ENCODE measurements at regions not wholly inside any gene's neighbourhood (a gene's known extent, or its start where the extent isn't known, plus 50 kb on each side); places are given as distances from the start of the nearest gene placed in this dataset.

GRCh38 chr11:79510960-79511359, 70.1 kb upstream of the TENM4 start:
- Histone ChIP-seq H3K4me3 (ENCODE audit: low read depth in 1 of 3, low read length in 3 of 3) (no peak overlapping the region), H3K9ac (ENCODE audit: low read depth in 1 of 2, low read length in 2 of 2) (no peak overlapping the region), H3K36me3 (ENCODE audit: control insufficient read depth in 4 of 4, insufficient read depth in 3 of 4, low read depth in 1 of 4, low read length in 3 of 4) (no peaks in the 10 kb centered on the region), H3K9me3 (ENCODE audit: control insufficient read depth in 4 of 4, low read length in 3 of 4) (peaks cover 0 to 5% (median 2%) of the 10 kb centered on the region in 4 donors), H3K27me3 (ENCODE audit: control insufficient read depth in 4 of 4, insufficient read depth in 4 of 4, low read length in 3 of 4) (no peaks in the 10 kb centered on the region), H3K27ac (ENCODE audit: low read depth in 1 of 2, low read length in 2 of 2) (no peak overlapping the region), H3K4me1 (ENCODE audit: control insufficient read depth in 4 of 4, insufficient read depth in 4 of 4, low read length in 3 of 4) (no peaks in the 10 kb centered on the region)
- 79% methylated on average over 9 of the region's 9 CpGs for WGBS
- TF ChIP-seq EGR1 (IDR thresholded peaks at IDR 0.05; ENCODE audit: low read depth in 2 of 2) = no peak
- TF ChIP-seq HNF4A (conservative IDR thresholded peaks at IDR 0.05) = no peak
- TF ChIP-seq YY1 (IDR thresholded peaks at IDR 0.05) = no peak
- DNase-seq (ENCODE audit: low spot score) = no peak

DNA sequence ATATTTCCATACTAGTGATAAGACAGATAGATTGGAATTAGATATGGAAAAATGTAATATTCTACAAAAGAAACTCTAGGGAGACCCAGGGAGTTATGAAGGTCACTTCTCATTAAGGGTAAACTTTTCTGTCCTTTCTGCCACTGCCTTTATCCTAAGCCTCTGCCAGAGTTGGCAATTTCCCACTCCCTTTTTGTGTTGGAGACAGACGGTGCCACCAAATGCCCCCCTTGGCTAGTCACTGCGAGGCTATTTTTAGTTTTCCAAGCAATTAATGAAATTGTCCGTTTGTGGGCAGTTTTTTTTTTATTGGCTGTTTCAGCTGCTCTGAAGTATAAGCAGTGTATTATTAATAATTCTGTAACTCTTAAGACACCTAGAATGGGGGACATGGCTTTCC, 67.6 kb upstream of the TENM4 start:
- no peak overlapping the region for H3K27ac ChIP-seq (ENCODE audit: low read depth in 1 of 2, low read length in 2 of 2)
- H3K9me3 ChIP-seq (ENCODE audit: control insufficient read depth in 4 of 4, low read length in 3 of 4) = no peaks in the 10 kb centered on the region
- no peak for DNase-seq (ENCODE audit: low spot score)
- TF ChIP-seq YY1 (IDR thresholded peaks at IDR 0.05) = no peak
- TF ChIP-seq FOXA2 (IDR thresholded peaks at IDR 0.05) = no peak
- no peak for TF ChIP-seq ZBTB33 (IDR thresholded peaks at IDR 0.05)
- TF ChIP-seq, protein P1, sequence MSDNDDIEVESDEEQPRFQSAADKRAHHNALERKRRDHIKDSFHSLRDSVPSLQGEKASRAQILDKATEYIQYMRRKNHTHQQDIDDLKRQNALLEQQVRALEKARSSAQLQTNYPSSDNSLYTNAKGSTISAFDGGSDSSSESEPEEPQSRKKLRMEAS (IDR thresholded peaks at IDR 0.05) = no peak
- TF ChIP-seq HNF4A (conservative IDR thresholded peaks at IDR 0.05) = no peak
- no peak for TF ChIP-seq HNF4G (IDR thresholded peaks at IDR 0.05)
- no peak for TF ChIP-seq EGR1 (IDR thresholded peaks at IDR 0.05; ENCODE audit: low read depth in 2 of 2)
- TF ChIP-seq SP1 (IDR thresholded peaks at IDR 0.05) = no peak
- no peak for TF ChIP-seq NR2F2 (IDR thresholded peaks at IDR 0.05)
- no peak overlapping the region for H3K4me3 ChIP-seq (ENCODE audit: low read depth in 1 of 3, low read length in 3 of 3)
- no peaks in the 10 kb centered on the region for H3K4me1 ChIP-seq (ENCODE audit: control insufficient read depth in 4 of 4, insufficient read depth in 4 of 4, low read length in 3 of 4)
- no peaks in the 10 kb centered on the region for H3K36me3 ChIP-seq (ENCODE audit: control insufficient read depth in 4 of 4, insufficient read depth in 3 of 4, low read depth in 1 of 4, low read length in 3 of 4)
- WGBS = 62% methylated on average over 3 of the region's 3 CpGs
- H3K27me3 ChIP-seq (ENCODE audit: control insufficient read depth in 4 of 4, insufficient read depth in 4 of 4, low read length in 3 of 4) = no peaks in the 10 kb centered on the region
- H3K9ac ChIP-seq (ENCODE audit: low read depth in 1 of 2, low read length in 2 of 2) = no peak overlapping the region

GRCh38 chr11:79507706-79508105, 66.9 kb upstream of the TENM4 start:
- Histone ChIP-seq H3K9me3 (ENCODE audit: control insufficient read depth in 4 of 4, low read length in 3 of 4) (no peaks in the 10 kb centered on the region), H3K27me3 (ENCODE audit: control insufficient read depth in 4 of 4, insufficient read depth in 4 of 4, low read length in 3 of 4) (no peaks in the 10 kb centered on the region), H3K4me1 (ENCODE audit: control insufficient read depth in 4 of 4, insufficient read depth in 4 of 4, low read length in 3 of 4) (no peaks in the 10 kb centered on the region), H3K27ac (ENCODE audit: low read depth in 1 of 2, low read length in 2 of 2) (no peak overlapping the region), H3K36me3 (ENCODE audit: control insufficient read depth in 4 of 4, insufficient read depth in 3 of 4, low read depth in 1 of 4, low read length in 3 of 4) (no peaks in the 10 kb centered on the region), H3K9ac (ENCODE audit: low read depth in 1 of 2, low read length in 2 of 2) (no peak overlapping the region), H3K4me3 (ENCODE audit: low read depth in 1 of 3, low read length in 3 of 3) (no peak overlapping the region)
- TF ChIP-seq EGR1 (IDR thresholded peaks at IDR 0.05; ENCODE audit: low read depth in 2 of 2) (no peak), HNF4G (IDR thresholded peaks at IDR 0.05) (no peak), GABPA (IDR thresholded peaks at IDR 0.05 in 1 of 2, conservative IDR thresholded peaks at IDR 0.05 in 1 of 2) (no peak), RAD21 (IDR thresholded peaks at IDR 0.05) (no peak)
- TF ChIP-seq, protein P2, sequence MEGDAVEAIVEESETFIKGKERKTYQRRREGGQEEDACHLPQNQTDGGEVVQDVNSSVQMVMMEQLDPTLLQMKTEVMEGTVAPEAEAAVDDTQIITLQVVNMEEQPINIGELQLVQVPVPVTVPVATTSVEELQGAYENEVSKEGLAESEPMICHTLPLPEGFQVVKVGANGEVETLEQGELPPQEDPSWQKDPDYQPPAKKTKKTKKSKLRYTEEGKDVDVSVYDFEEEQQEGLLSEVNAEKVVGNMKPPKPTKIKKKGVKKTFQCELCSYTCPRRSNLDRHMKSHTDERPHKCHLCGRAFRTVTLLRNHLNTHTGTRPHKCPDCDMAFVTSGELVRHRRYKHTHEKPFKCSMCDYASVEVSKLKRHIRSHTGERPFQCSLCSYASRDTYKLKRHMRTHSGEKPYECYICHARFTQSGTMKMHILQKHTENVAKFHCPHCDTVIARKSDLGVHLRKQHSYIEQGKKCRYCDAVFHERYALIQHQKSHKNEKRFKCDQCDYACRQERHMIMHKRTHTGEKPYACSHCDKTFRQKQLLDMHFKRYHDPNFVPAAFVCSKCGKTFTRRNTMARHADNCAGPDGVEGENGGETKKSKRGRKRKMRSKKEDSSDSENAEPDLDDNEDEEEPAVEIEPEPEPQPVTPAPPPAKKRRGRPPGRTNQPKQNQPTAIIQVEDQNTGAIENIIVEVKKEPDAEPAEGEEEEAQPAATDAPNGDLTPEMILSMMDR (IDR thresholded peaks at IDR 0.05; ENCODE audit: low read depth, low read length, missing input control) = no peak
- WGBS = 69% methylated on average over 7 of the region's 7 CpGs
- no peak for DNase-seq (ENCODE audit: low spot score)

All from liver (tissue), 8 donors.